Smooth muscle cell (in vitro differentiated cells): ENCODE measurements at regions not wholly inside any gene's neighbourhood (a gene's known extent, or its start where the extent isn't known, plus 50 kb on each side); places are given as distances from the start of the nearest gene placed in this dataset.

Experiments used
- DNase-seq: peaks from one replicate; lab custom pipeline; 2025; ENCODE audit not compliant: unreplicated experiment; lab: John Stamatoyannopoulos, UW
- H2AFZ ChIP-seq: fragments of 200-600 bp; sonication (generic); 2 replicates; pipeline ENCODE4 v1.6.0; 2016; ENCODE audit warnings: antibody characterized with exemption, low read depth, mild to moderate bottlenecking
- H3F3A ChIP-seq: fragments of 200-600 bp; sonication (generic); 2 replicates; pipeline ENCODE4 v1.6.0; 2017; ENCODE audit warnings: antibody characterized with exemption, low read depth
- H3K27ac ChIP-seq: fragments of 200-600 bp; sonication (generic); 2 replicates; pipeline ENCODE4 v1.5.1; 2016; ENCODE audit warnings: low read depth, mild to moderate bottlenecking
- H3K27me3 ChIP-seq: fragments of 200-600 bp; sonication (generic); 2 replicates; pipeline ENCODE4 v1.6.1; 2016; ENCODE audit warnings: low read depth, mild to moderate bottlenecking
- H3K36me3 ChIP-seq: fragments of 200-600 bp; sonication (generic); 2 replicates; pipeline ENCODE4 v1.5.1; 2016; ENCODE audit warnings: low read depth
- H3K4me1 ChIP-seq: fragments of 200-600 bp; sonication (generic); 2 replicates; pipeline ENCODE4 v1.5.1; 2016; ENCODE audit warnings: low read depth
- H3K4me2 ChIP-seq: fragments of 200-600 bp; sonication (generic); 2 replicates; pipeline ENCODE4 v1.6.0; 2016; ENCODE audit warnings: mild to moderate bottlenecking
- H3K4me3 ChIP-seq: fragments of 200-600 bp; sonication (generic); 2 replicates; pipeline ENCODE4 v1.5.1; 2016; ENCODE audit warnings: mild to moderate bottlenecking
- H3K79me2 ChIP-seq: fragments of 200-600 bp; sonication (generic); 2 replicates; pipeline ENCODE4 v1.6.0; 2016; ENCODE audit warnings: low read depth, mild to moderate bottlenecking
- H3K9ac ChIP-seq: fragments of 200-600 bp; sonication (generic); 2 replicates; pipeline ENCODE4 v1.6.0; 2016; ENCODE audit warnings: low read depth
- H3K9me3 ChIP-seq: fragments of 200-600 bp; sonication (generic); replicated peaks from 2 replicates; pipeline ENCODE4 v1.5.1; 2016; ENCODE audit warnings: low read depth
- H4K20me1 ChIP-seq: fragments of 200-600 bp; sonication (generic); 2 replicates; pipeline ENCODE4 v1.6.0; 2016; ENCODE audit warnings: low read depth
- CTCF ChIP-seq: fragments of 200-600 bp; sonication (generic); IDR thresholded peaks from 2 replicates; pipeline ENCODE4 v1.5.1; 2017; ENCODE audit warnings: borderline replicate concordance, mild to moderate bottlenecking, antibody characterized with exemption; ENCODE audit not compliant: insufficient read depth, poor library complexity, severe bottlenecking
- WGBS: methylation state at CpG from one replicate; pipeline ENCODE4 v1.1.7; 2016; ENCODE audit warnings: low lambda C conversion rate; 5-methylcytosine and 5-hydroxymethylcytosine counted together

DNA sequence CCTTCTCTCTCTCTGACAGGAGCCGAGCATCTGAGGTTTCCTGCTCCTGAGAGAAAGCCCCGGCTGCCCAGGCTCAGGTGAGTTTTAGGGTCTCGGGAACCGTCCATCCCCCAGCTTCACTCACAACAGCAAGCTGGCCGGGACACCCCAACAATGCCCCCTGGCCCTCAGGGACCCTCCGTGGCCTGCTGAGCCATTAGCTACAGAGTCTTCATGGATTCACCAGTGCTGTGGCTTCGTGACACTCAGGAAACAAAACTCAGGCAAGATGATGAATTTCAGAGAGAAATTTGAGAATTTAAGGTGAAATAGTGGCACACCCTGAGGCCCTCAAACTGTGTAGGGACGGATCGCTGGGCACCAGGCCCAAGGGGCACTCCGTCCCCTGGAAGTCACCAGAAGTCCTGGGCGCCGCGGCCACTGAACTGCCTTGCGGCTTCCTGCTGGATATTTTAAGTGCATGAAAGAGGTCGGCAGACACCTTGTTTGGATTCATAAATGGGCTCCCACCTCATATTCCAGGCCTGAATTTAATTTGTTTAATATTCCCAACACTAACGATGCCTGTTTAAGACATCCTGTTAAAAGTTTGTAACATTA, 368.3 kb upstream of the SALL3 start:
- H3K9ac ChIP-seq = no peak overlapping the region
- H3K9me3 ChIP-seq = no peaks in the 10 kb centered on the region
- no peak overlapping the region for H3K4me2 ChIP-seq
- H3F3A ChIP-seq = no peaks in the 10 kb centered on the region
- H3K36me3 ChIP-seq = no peaks in the 10 kb centered on the region
- H3K4me1 ChIP-seq = no peaks in the 10 kb centered on the region
- H3K4me3 ChIP-seq = no peak overlapping the region
- no peak for DNase-seq
- H3K27ac ChIP-seq = no peak overlapping the region
- H4K20me1 ChIP-seq = no peaks in the 10 kb centered on the region
- no peak overlapping the region for H2AFZ ChIP-seq
- 92% methylated on average over 16 of the region's 16 CpGs for WGBS
- H3K27me3 ChIP-seq = peaks cover 3% of the 10 kb centered on the region
- no peak for TF ChIP-seq CTCF
- H3K79me2 ChIP-seq = no peaks in the 10 kb centered on the region

DNA sequence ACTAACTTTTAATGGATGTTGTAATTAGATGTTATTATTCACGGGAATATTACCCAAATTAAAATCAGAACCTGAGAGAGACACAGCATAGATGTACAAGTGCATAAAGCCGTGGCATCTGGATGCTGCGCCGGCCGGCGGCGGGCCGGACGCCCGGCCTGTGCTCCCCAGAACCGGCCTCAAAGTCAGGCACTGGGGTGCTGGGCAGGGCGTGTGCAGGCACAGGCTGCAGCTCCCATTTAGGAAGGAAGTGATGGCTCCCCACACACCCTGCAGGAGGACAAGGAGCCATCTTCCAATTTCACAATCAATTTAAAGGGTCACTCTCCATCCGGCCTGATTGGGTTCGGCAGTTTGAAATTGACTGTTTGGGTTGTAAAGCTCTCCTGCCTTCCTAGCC, 367.7 kb upstream of the SALL3 start:
- Histone ChIP-seq H3K27me3 (peaks cover 3% of the 10 kb centered on the region), H3F3A (no peaks in the 10 kb centered on the region), H3K4me3 (no peak overlapping the region), H3K4me1 (no peaks in the 10 kb centered on the region), H3K9ac (no peak overlapping the region), H3K4me2 (no peak overlapping the region), H4K20me1 (no peaks in the 10 kb centered on the region), H3K9me3 (no peaks in the 10 kb centered on the region), H3K79me2 (no peaks in the 10 kb centered on the region), H3K36me3 (no peaks in the 10 kb centered on the region), H3K27ac (no peak overlapping the region), H2AFZ (no peak overlapping the region)
- TF ChIP-seq CTCF = no peak
- WGBS = 94% methylated on average over 14 of the region's 14 CpGs
- DNase-seq = no peak

- Histone ChIP-seq H3K4me3 (no peak overlapping the region), H3K36me3 (no peaks in the 10 kb centered on the region), H4K20me1 (no peaks in the 10 kb centered on the region), H3K27me3 (peaks cover 3% of the 10 kb centered on the region), H2AFZ (no peak overlapping the region), H3K79me2 (no peaks in the 10 kb centered on the region), H3K9me3 (no peaks in the 10 kb centered on the region), H3K9ac (no peak overlapping the region), H3K27ac (no peak overlapping the region), H3K4me1 (no peaks in the 10 kb centered on the region), H3F3A (no peaks in the 10 kb centered on the region), H3K4me2 (no peak overlapping the region)
- no peak for TF ChIP-seq CTCF
- 92% methylated on average over 7 of the region's 7 CpGs for WGBS
- DNase-seq = no peak
Observed at GRCh38 chr18:78612318-78612717, 367.3 kb upstream of the SALL3 start.

GRCh38 chr18:78612801-78613200, 366.8 kb upstream of the SALL3 start:
- 77% methylated on average over 13 of the region's 13 CpGs for WGBS
- no peak overlapping the region for H3K4me3 ChIP-seq

More at GRCh38 chr18:78612801-78613200, 366.8 kb upstream of the SALL3 start:
- no peaks in the 10 kb centered on the region for H3K9me3 ChIP-seq
- H3F3A ChIP-seq = no peaks in the 10 kb centered on the region
- H3K4me1 ChIP-seq = no peaks in the 10 kb centered on the region
- H3K9ac ChIP-seq = no peak overlapping the region
- no peak overlapping the region for H2AFZ ChIP-seq
- no peak for DNase-seq
- H3K4me2 ChIP-seq = no peak overlapping the region
- H4K20me1 ChIP-seq = no peaks in the 10 kb centered on the region
- H3K27me3 ChIP-seq = peaks cover 3% of the 10 kb centered on the region
- no peak overlapping the region for H3K27ac ChIP-seq
- TF ChIP-seq CTCF = no peak
- no peaks in the 10 kb centered on the region for H3K79me2 ChIP-seq
- H3K36me3 ChIP-seq = no peaks in the 10 kb centered on the region
